IPS-15b (cell line): ENCODE measurements at regions not wholly inside any gene's neighbourhood (a gene's known extent, or its start where the extent isn't known, plus 50 kb on each side); places are given as distances from the start of the nearest gene placed in this dataset.

Source experiments
- H3K27me3 ChIP-seq: one replicate; pipeline ENCODE4 v1.6.1; 2013; ENCODE audit warnings: low read length; ENCODE audit not compliant: control insufficient read depth, insufficient read depth
- H3K36me3 ChIP-seq: one replicate; pipeline ENCODE4 v1.6.1; 2013; ENCODE audit warnings: low read length; ENCODE audit not compliant: control insufficient read depth, insufficient read depth
- H3K4me1 ChIP-seq: one replicate; pipeline ENCODE4 v1.6.1; 2013; ENCODE audit warnings: mild to moderate bottlenecking, low read length; ENCODE audit not compliant: control insufficient read depth, insufficient read depth
- H3K4me3 ChIP-seq: one replicate; pipeline ENCODE4 v1.5.1; 2013; ENCODE audit warnings: low read depth, low read length
- H3K9ac ChIP-seq: one replicate; pipeline ENCODE4 v1.6.1; 2013; ENCODE audit warnings: low read depth, mild to moderate bottlenecking, low read length
- H3K9me3 ChIP-seq: one replicate; pipeline ENCODE4 v1.6.1; 2013; ENCODE audit warnings: mild to moderate bottlenecking, low read length; ENCODE audit not compliant: control insufficient read depth, insufficient read depth

- no peak overlapping the region for H3K4me3 ChIP-seq
- H3K9ac ChIP-seq, result no peak overlapping the region
- H3K9me3 ChIP-seq, result no peaks in the 10 kb centered on the region
- no peaks in the 10 kb centered on the region for H3K36me3 ChIP-seq
- no peaks in the 10 kb centered on the region for H3K27me3 ChIP-seq
- peaks cover 18% of the 10 kb centered on the region for H3K4me1 ChIP-seq
These were observed 126.1 kb upstream of the MAX start for GRCh38 chr14:65228436-65228835.

GRCh38 chr14:65228956-65229747 is 126.8 kb upstream of the MAX start:
- Histone ChIP-seq H3K27me3 (no peaks in the 10 kb centered on the region), H3K4me3 (no peak overlapping the region), H3K9me3 (no peaks in the 10 kb centered on the region), H3K4me1 (peaks cover 18% of the 10 kb centered on the region), H3K36me3 (no peaks in the 10 kb centered on the region), H3K9ac (no peak overlapping the region)

GRCh38 chr14:65229748-65230728 is 127.7 kb upstream of the MAX start:
- H3K4me1 ChIP-seq, result peaks cover 18% of the 10 kb centered on the region
- no peaks in the 10 kb centered on the region for H3K9me3 ChIP-seq
- peak overlapping the region; percentile 17 for H3K9ac ChIP-seq
- H3K27me3 ChIP-seq, result no peaks in the 10 kb centered on the region
- no peaks in the 10 kb centered on the region for H3K36me3 ChIP-seq
- no peak overlapping the region for H3K4me3 ChIP-seq

DNA sequence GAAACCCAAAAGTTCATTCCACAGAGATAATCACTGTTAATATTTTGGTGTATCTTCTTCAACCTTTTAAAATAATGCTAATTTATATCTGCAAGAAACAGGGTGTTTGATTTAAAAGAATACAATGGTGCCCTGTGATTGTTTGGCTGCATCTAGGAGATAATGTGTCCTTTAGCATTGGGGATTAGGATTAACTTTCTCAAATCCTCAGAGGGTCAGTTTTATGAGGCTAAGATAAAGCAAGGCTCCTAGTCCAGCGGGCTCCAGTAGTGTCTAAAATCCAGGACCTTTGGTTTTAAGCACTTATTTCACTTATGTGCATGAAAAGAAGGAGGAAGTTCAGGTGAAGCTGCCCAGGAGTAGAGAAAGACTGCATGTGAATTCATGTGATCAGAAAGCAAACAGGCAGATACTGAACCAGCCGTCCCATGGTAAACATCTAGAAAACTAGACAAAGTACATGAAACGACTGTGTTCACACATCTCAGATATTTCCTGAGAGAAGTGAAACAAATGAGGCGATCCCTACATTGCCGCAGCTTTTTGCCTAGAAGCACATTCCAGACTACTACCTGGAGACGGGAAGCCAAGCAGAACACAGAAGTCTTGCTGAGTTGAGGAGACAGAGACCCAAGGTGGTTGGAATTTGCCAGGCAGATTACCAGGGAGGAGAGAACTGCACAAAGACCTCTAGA is 129.1 kb upstream of the MAX start:
- Histone ChIP-seq H3K4me1 (peaks cover 18% of the 10 kb centered on the region), H3K4me3 (no peak overlapping the region)

GRCh38 chr14:65234752-65235361 is 132.5 kb upstream of the MAX start:
- H3K4me1 ChIP-seq, result peaks cover 18% of the 10 kb centered on the region
- H3K9me3 ChIP-seq, result no peaks in the 10 kb centered on the region
- no peak overlapping the region for H3K9ac ChIP-seq
- H3K36me3 ChIP-seq, result no peaks in the 10 kb centered on the region
- H3K4me3 ChIP-seq, result no peak overlapping the region
- H3K27me3 ChIP-seq, result no peaks in the 10 kb centered on the region

More for the DNA sequence above, 129.1 kb upstream of the MAX start:
- H3K27me3 ChIP-seq, result no peaks in the 10 kb centered on the region
- H3K9ac ChIP-seq, result no peak overlapping the region
- no peaks in the 10 kb centered on the region for H3K36me3 ChIP-seq
- no peaks in the 10 kb centered on the region for H3K9me3 ChIP-seq

GRCh38 chr14:65237023-65237814 is 134.9 kb upstream of the MAX start:
- H3K27me3 ChIP-seq, result no peaks in the 10 kb centered on the region

GRCh38 chr14:65237941-65238340 is 135.6 kb upstream of the MAX start:
- H3K36me3 ChIP-seq, result no peaks in the 10 kb centered on the region
- no peaks in the 10 kb centered on the region for H3K9me3 ChIP-seq
- H3K27me3 ChIP-seq, result no peaks in the 10 kb centered on the region
- no peak overlapping the region for H3K9ac ChIP-seq
- H3K4me3 ChIP-seq, result no peak overlapping the region
- peaks cover 6% of the 10 kb centered on the region for H3K4me1 ChIP-seq

More at GRCh38 chr14:65237023-65237814, 134.9 kb upstream of the MAX start:
- Histone ChIP-seq H3K9ac (no peak overlapping the region), H3K4me3 (no peak overlapping the region), H3K4me1 (peaks cover 6% of the 10 kb centered on the region), H3K9me3 (no peaks in the 10 kb centered on the region), H3K36me3 (no peaks in the 10 kb centered on the region)

DNA sequence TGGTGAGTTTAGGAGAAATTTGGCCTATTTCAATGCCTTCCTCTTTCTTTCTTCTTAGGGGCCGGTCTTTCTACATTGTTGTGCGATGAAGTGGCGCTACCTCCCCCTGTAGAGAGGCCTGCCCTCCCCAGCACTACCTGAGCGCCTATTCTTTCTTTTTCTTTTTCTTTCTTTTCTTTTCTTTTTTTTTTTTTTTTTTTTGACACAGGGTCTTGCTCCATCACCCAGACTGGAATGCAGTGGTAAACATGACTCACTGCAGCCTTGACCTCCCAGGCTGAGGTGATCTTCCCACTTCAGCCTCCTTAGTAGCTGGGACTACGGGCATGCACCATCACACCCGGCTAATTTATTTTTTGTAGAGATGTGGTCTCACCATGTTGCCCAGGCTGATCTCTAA is 136.1 kb upstream of the MAX start:
- Histone ChIP-seq H3K4me1 (peaks cover 6% of the 10 kb centered on the region), H3K9ac (no peak overlapping the region), H3K4me3 (no peak overlapping the region), H3K36me3 (no peaks in the 10 kb centered on the region), H3K9me3 (no peaks in the 10 kb centered on the region), H3K27me3 (no peaks in the 10 kb centered on the region)

DNA sequence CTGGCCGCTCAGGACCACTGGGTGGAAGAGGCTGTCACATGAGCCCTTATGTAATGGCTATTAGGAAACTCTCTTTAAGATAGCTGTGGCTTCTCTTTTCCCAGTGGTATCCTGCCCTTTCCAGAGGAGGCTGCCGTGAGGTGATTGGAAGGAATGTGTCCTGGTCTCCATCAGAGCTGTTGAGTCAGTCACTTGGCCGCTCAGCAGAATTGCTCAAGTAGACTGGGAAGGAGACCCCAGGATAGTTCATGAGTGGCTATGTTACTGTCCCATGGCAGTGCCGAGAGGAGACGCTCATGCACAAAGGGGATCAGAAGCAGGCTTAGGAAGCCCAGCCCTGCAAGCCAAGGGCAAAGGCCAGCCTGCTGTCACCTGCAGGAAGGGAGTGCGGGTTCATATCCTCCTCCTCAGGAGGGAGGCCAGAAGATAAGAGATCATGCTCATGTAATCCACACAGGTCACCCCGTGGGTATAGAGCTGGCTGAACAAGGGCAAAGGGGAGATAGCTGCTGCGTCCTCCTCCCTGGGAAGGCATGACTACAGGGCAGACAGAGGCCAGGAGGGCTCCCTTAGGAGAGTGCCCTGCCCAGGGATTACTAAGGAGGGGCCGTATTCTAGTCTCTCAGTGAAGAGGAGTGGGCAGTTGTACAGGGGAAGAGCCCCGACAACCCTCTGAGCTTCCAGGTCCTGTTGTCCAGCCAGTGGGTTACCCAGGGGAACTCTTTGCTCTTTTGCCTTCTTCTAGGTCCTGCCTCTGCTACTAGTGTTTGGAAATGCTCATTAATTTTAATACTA is 137.0 kb upstream of the MAX start:
- Histone ChIP-seq H3K4me3 (no peak overlapping the region), H3K9me3 (no peaks in the 10 kb centered on the region), H3K36me3 (no peaks in the 10 kb centered on the region), H3K9ac (no peak overlapping the region), H3K4me1 (peaks cover 6% of the 10 kb centered on the region), H3K27me3 (no peaks in the 10 kb centered on the region)

GRCh38 chr14:65239938-65240296 is 137.6 kb upstream of the MAX start:
- Histone ChIP-seq H3K4me1 (peaks cover 6% of the 10 kb centered on the region), H3K9ac (no peak overlapping the region), H3K27me3 (no peaks in the 10 kb centered on the region), H3K9me3 (no peaks in the 10 kb centered on the region), H3K36me3 (no peaks in the 10 kb centered on the region), H3K4me3 (no peak overlapping the region)
